HG02571 (cell line): ENCODE measurements at regions not wholly inside any gene's neighbourhood (a gene's known extent, or its start where the extent isn't known, plus 50 kb on each side); places are given as distances from the start of the nearest gene placed in this dataset.
"Not testable (repeated sequence)": the region's sequence is repeated elsewhere in the genome, so short reads cannot be mapped to it uniquely, and the experiment has no call there.

Experiments
- ATAC-seq: cut with Tn5 transposase; IDR thresholded peaks from one replicate; pipeline ENCODE4 v1.9.1; 2021; ENCODE audit warnings: mild to moderate bottlenecking, moderate library complexity; ENCODE audit not compliant: unreplicated experiment

- ATAC-seq = not testable (repeated sequence)
Measured at GRCh38 chr16:79881107-79881506, 280.6 kb upstream of the MAF start.

- no peak for ATAC-seq
Measured at GRCh38 chr16:79876332-79876730, 275.8 kb upstream of the MAF start.

GRCh38 chr16:79874391-79874790 lies 273.9 kb upstream of the MAF start:
- ATAC-seq = no peak

GRCh38 chr16:79873825-79874224 lies 273.3 kb upstream of the MAF start:
- ATAC-seq = no peak

GRCh38 chr16:79871906-79872305 lies 271.4 kb upstream of the MAF start:
- ATAC-seq = no peak

GRCh38 chr16:79870016-79870886 lies 269.7 kb upstream of the MAF start:
- ATAC-seq = no peak

- ATAC-seq = no peak
Measured at GRCh38 chr16:79869304-79870015, 268.9 kb upstream of the MAF start.

- ATAC-seq = no peak
Measured at GRCh38 chr16:79868841-79869240, 268.3 kb upstream of the MAF start.

GRCh38 chr16:79867425-79867997 lies 267.0 kb upstream of the MAF start:
- ATAC-seq = no peak

- ATAC-seq = no peak
Measured at GRCh38 chr16:79865918-79866317, 265.4 kb upstream of the MAF start.

GRCh38 chr16:79864781-79865391 lies 264.3 kb upstream of the MAF start:
- no peak for ATAC-seq

- no peak for ATAC-seq
Measured at GRCh38 chr16:79864032-79864780, 263.7 kb upstream of the MAF start.

- no peak for ATAC-seq
Measured at GRCh38 chr16:79863128-79864031, 262.8 kb upstream of the MAF start.

GRCh38 chr16:79862601-79863000 lies 262.1 kb upstream of the MAF start:
- ATAC-seq = no peak

- no peak for ATAC-seq
Measured at GRCh38 chr16:79856581-79856980, 256.0 kb upstream of the MAF start.

- no peak for ATAC-seq
Measured at GRCh38 chr16:79850348-79850747, 249.8 kb upstream of the MAF start.

GRCh38 chr16:79849119-79849518 lies 248.6 kb upstream of the MAF start:
- ATAC-seq = no peak

GRCh38 chr16:79848719-79849118 lies 248.2 kb upstream of the MAF start:
- no peak for ATAC-seq

- ATAC-seq = no peak
Measured at GRCh38 chr16:79847569-79847968, 247.0 kb upstream of the MAF start.

GRCh38 chr16:79847101-79847500 lies 246.6 kb upstream of the MAF start:
- no peak for ATAC-seq
